ENCODE measurements at regions not wholly inside any gene's neighbourhood (a gene's known extent, or its start where the extent isn't known, plus 50 kb on each side); places are given as distances from the start of the nearest gene placed in this dataset.

DNA sequence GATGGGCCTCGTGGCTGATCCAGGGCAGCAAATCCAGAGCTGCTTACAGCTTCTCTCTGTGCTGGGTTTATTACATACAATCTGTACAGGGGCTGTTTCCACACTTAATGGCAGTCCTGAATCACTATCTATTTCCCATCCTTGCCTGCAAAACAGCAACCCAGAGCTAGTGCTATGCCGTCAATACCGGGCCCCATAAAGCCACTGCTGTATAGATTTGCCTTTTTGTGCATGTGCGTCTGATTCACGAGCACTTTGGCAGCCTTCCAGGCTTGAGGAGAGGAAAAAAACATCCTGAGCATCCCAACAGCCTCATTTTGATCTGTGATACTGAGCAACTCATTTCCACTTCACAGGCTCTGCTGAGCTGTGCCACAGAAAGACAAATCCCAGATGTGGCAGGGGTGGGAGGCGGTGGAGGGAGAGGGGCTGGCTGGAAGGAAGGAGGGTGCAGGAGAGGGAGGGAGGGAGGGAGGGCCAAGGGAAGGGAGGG, 65.2 kb upstream of the TARBP1 start:
- H3K4me2 ChIP-seq (ENCODE audit: low read length), result peak overlapping the region; percentile 29
- no peaks in the 10 kb centered on the region for H3K36me3 ChIP-seq (ENCODE audit: control insufficient read depth, insufficient read depth, low read length)
- H3K27me3 ChIP-seq (ENCODE audit: control insufficient read depth, insufficient read depth, low read length), result no peaks in the 10 kb centered on the region
- H3K4me1 ChIP-seq, result no peaks in the 10 kb centered on the region
- no peaks in the 10 kb centered on the region for H3K79me2 ChIP-seq
- H3K9me3 ChIP-seq (ENCODE audit: control insufficient read depth, low read length), result no peaks in the 10 kb centered on the region
- H3K9ac ChIP-seq, result no peak overlapping the region
- peak overlapping the region; percentile 60 for H3K27ac ChIP-seq
- no peak overlapping the region for H2AFZ ChIP-seq
- TF ChIP-seq, protein P1, sequence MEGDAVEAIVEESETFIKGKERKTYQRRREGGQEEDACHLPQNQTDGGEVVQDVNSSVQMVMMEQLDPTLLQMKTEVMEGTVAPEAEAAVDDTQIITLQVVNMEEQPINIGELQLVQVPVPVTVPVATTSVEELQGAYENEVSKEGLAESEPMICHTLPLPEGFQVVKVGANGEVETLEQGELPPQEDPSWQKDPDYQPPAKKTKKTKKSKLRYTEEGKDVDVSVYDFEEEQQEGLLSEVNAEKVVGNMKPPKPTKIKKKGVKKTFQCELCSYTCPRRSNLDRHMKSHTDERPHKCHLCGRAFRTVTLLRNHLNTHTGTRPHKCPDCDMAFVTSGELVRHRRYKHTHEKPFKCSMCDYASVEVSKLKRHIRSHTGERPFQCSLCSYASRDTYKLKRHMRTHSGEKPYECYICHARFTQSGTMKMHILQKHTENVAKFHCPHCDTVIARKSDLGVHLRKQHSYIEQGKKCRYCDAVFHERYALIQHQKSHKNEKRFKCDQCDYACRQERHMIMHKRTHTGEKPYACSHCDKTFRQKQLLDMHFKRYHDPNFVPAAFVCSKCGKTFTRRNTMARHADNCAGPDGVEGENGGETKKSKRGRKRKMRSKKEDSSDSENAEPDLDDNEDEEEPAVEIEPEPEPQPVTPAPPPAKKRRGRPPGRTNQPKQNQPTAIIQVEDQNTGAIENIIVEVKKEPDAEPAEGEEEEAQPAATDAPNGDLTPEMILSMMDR (IDR thresholded peaks at IDR 0.05), result no peak
- no peak overlapping the region for H3K4me3 ChIP-seq (ENCODE audit: low read depth, low read length)

DNA sequence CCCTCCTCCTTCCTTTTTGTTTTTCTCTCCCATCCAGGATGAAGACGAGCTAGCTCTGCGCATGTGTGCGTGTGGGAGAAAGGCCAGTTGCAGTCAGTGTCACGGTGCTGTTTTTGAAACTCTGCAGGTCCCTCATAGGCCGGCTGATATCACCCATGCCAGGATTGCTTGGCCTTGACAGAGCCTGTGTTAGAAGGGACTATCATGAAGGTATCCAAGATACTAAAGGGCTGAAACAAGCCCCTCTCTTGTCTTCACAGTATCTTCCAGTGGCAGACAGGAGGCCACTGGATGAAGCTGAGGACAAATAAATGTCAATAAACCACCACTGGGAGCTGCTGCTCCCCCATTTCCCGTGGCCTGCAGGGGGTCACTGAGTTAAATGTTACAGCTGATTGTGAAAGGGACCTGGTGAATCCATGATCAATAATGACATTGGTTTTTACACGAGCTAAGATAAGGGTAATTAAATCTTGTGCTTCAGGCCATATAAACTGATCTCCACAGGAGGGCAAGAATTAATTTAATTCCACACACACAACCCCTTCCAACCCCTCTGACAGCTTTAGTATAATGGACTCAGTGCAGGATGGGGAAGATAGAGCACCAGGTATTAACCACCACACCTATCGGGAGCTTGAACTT, 64.6 kb upstream of the TARBP1 start:
- no peak overlapping the region for H2AFZ ChIP-seq
- H3K4me3 ChIP-seq (ENCODE audit: low read depth, low read length), result no peak overlapping the region
- TF ChIP-seq, protein P1 (IDR thresholded peaks at IDR 0.05), result no peak
- peak overlapping the region; percentile 60 for H3K27ac ChIP-seq
- H3K27me3 ChIP-seq (ENCODE audit: control insufficient read depth, insufficient read depth, low read length), result no peaks in the 10 kb centered on the region
- peak overlapping the region; percentile 29 for H3K4me2 ChIP-seq (ENCODE audit: low read length)
- H3K4me1 ChIP-seq, result peaks cover 3% of the 10 kb centered on the region
- no peaks in the 10 kb centered on the region for H3K9me3 ChIP-seq (ENCODE audit: control insufficient read depth, low read length)
- no peaks in the 10 kb centered on the region for H3K36me3 ChIP-seq (ENCODE audit: control insufficient read depth, insufficient read depth, low read length)
- H3K9ac ChIP-seq, result no peak overlapping the region
- H3K79me2 ChIP-seq, result no peaks in the 10 kb centered on the region

DNA sequence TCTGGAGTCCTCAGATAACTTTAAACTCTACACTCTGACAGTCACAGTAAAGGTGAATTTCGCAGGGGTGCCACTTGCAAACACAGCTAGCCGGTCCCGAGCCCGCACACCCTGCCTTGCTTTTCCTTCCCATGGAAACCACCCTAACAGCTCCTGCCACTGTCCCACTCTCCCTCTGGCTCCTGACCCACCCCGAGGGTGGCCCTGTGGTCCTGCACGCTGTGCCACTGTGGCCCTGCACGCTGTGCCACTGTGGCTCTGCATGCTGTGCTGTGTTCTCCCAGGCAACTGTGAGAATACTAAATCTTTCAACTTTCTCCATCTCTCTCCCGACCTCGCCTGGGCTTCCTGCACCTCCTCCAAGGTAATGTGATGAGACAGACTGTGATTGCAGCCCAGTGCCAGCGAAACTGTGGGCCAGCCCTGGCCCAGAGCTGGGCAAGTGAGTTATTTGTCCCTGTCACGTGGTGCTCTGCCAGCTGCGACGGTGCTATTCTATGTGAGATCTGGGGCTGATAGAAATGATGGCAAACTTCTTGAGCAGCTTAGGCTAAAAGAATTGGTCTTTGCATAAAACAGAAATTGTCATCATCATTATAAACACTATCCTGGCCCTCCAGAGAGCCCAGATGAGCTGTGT, 63.4 kb upstream of the TARBP1 start:
- Histone ChIP-seq H3K27ac (no peak overlapping the region), H3K79me2 (no peaks in the 10 kb centered on the region), H3K27me3 (ENCODE audit: control insufficient read depth, insufficient read depth, low read length) (no peaks in the 10 kb centered on the region), H3K4me1 (peaks cover 3% of the 10 kb centered on the region), H2AFZ (no peak overlapping the region), H3K4me3 (ENCODE audit: low read depth, low read length) (no peak overlapping the region), H3K4me2 (ENCODE audit: low read length) (no peak overlapping the region), H3K9ac (no peak overlapping the region), H3K9me3 (ENCODE audit: control insufficient read depth, low read length) (no peaks in the 10 kb centered on the region), H3K36me3 (ENCODE audit: control insufficient read depth, insufficient read depth, low read length) (no peaks in the 10 kb centered on the region)
- TF ChIP-seq, protein P1 (IDR thresholded peaks at IDR 0.05), result no peak

DNA sequence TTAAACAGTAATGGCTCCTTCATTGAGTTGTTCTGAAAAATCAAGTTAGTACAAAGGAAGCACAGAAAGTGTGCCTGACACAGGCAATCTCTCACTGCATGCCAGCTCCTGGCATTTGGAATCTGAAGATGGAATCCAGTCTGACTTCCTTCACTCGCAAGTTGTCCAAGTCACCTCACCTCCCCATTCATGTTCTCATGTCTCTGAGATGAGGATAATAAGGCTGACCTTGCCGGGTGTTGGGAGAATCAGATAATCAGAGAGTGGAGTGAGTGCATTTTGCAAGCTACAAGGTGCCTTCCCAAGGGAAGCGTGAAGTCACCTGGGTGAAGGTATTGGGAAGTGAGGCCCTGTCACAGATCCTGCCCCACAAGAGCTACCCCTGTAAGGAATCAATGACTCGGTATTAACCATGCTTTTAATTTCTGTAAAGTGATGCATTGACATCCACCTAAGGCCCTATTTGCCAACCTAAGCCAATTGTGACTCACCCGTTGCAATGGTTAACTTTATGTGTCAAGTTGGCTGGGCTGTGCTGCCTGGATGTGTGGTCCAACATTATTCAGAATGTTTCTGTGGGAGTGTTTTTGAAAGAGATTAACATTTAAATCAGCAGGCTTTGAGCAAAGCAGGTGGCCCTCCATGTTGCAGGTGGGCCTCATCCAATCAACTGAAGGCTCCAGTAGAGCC, 62.5 kb upstream of the TARBP1 start:
- Histone ChIP-seq H3K27me3 (ENCODE audit: control insufficient read depth, insufficient read depth, low read length) (no peaks in the 10 kb centered on the region), H3K36me3 (ENCODE audit: control insufficient read depth, insufficient read depth, low read length) (no peaks in the 10 kb centered on the region), H3K4me2 (ENCODE audit: low read length) (no peak overlapping the region), H3K4me1 (peaks cover 3% of the 10 kb centered on the region), H3K79me2 (no peaks in the 10 kb centered on the region), H3K4me3 (ENCODE audit: low read depth, low read length) (no peak overlapping the region), H3K9me3 (ENCODE audit: control insufficient read depth, low read length) (no peaks in the 10 kb centered on the region), H3K27ac (no peak overlapping the region), H3K9ac (no peak overlapping the region), H2AFZ (no peak overlapping the region)
- TF ChIP-seq, protein P1 (IDR thresholded peaks at IDR 0.05), result no peak

Measured in parathyroid adenoma (tissue), 2 donors.